PFSK-1 (cell line): ENCODE measurements at regions not wholly inside any gene's neighbourhood (a gene's known extent, or its start where the extent isn't known, plus 50 kb on each side); places are given as distances from the start of the nearest gene placed in this dataset.

ENCODE experiments used
- FOXP2 ChIP-seq: optimal IDR thresholded peaks from 2 replicates; pipeline ENCODE3; 2011; ENCODE audit warnings: borderline replicate concordance, control low read depth, inconsistent platforms; ENCODE audit not compliant: insufficient read depth; ENCODE audit errors: extremely low read length, extremely low read depth
- POLR2AphosphoS5 ChIP-seq: IDR thresholded peaks from 2 replicates; pipeline ENCODE4 v1.6.1; 2012; ENCODE audit warnings: low read depth, mild to moderate bottlenecking, control low read depth, low read length, moderate library complexity
- SIN3A ChIP-seq: IDR thresholded peaks from 2 replicates; pipeline ENCODE4 v1.6.1; 2012; ENCODE audit warnings: mild to moderate bottlenecking, low read length, moderate library complexity, borderline replicate concordance; ENCODE audit not compliant: insufficient read depth
- TAF1 ChIP-seq: IDR thresholded peaks from 2 replicates; pipeline ENCODE4 v1.6.1; 2012; ENCODE audit warnings: low read length, control low read depth, borderline replicate concordance; ENCODE audit not compliant: insufficient read depth
- TF ChIP-seq, protein P1 (sequence below), 2 experiments: IDR thresholded peaks; 2 replicates each; pipeline versions ENCODE4 v1.6.1 to v1.8.0; 2011 to 2012; ENCODE audit warnings: low read depth in 2 of 2, low read length in 2 of 2, control low read depth in 1 of 2, inconsistent platforms in 1 of 2, mild to moderate bottlenecking in 1 of 2, moderate library complexity in 1 of 2; ENCODE audit not compliant: insufficient read depth in 1 of 2

- TF ChIP-seq TAF1 (no peak), POLR2AphosphoS5 (no peak), SIN3A (no peak), FOXP2 (no peak)
- TF ChIP-seq, protein P1, sequence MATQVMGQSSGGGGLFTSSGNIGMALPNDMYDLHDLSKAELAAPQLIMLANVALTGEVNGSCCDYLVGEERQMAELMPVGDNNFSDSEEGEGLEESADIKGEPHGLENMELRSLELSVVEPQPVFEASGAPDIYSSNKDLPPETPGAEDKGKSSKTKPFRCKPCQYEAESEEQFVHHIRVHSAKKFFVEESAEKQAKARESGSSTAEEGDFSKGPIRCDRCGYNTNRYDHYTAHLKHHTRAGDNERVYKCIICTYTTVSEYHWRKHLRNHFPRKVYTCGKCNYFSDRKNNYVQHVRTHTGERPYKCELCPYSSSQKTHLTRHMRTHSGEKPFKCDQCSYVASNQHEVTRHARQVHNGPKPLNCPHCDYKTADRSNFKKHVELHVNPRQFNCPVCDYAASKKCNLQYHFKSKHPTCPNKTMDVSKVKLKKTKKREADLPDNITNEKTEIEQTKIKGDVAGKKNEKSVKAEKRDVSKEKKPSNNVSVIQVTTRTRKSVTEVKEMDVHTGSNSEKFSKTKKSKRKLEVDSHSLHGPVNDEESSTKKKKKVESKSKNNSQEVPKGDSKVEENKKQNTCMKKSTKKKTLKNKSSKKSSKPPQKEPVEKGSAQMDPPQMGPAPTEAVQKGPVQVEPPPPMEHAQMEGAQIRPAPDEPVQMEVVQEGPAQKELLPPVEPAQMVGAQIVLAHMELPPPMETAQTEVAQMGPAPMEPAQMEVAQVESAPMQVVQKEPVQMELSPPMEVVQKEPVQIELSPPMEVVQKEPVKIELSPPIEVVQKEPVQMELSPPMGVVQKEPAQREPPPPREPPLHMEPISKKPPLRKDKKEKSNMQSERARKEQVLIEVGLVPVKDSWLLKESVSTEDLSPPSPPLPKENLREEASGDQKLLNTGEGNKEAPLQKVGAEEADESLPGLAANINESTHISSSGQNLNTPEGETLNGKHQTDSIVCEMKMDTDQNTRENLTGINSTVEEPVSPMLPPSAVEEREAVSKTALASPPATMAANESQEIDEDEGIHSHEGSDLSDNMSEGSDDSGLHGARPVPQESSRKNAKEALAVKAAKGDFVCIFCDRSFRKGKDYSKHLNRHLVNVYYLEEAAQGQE (IDR thresholded peaks at IDR 0.05; ENCODE audit: insufficient read depth in 1 of 2, low read depth in 2 of 2, low read length in 2 of 2): no peak
Measured at GRCh38 chr20:4600308-4601014, 85.8 kb upstream of the PRNP start.
